ENCODE measurements at regions not wholly inside any gene's neighbourhood (a gene's known extent, or its start where the extent isn't known, plus 50 kb on each side); places are given as distances from the start of the nearest gene placed in this dataset.
"Not testable (repeated sequence)": the region's sequence is repeated elsewhere in the genome, so short reads cannot be mapped to it uniquely, and the experiment has no call there.

DNA sequence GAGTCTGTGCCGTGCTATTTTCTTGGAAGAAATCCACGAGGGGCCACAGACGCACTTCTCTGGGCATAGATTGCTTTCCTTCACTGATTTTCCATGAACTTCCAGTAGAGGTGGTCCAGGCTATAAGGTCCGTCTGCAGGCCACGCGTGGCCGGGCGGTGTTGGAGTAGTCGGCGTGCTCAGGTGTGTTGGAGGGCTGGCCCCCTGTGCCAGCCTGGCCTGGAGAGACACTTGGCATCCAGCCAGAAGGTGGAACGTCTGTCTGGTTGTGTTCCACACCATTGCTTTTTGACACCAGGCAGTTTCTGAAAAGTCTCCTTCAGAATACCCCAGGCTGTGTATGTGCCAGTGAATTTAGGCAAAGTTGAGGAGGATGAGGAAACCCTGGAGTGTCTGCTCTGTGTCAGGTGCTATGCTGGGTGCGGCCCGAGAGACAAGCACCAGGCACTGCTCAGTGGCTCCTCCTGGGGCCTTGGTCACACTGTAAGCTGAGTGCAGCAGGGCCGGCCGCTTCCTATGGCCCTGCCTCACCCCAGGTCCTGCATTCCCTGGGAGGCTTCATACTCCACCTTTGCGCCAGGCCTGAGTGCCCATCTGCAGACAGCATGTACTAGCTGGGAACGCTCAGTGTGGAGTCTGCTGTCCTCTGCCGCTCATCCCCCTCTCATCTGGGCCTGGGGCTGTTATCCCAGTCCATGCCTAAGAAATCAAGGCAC is 52.1 kb upstream of the TAMM41 start:
- no peak overlapping the region for H3K27ac ChIP-seq
- H3K27me3 ChIP-seq, result no peaks in the 10 kb centered on the region
- no peaks in the 10 kb centered on the region for H3K4me1 ChIP-seq
- DNase-seq (ENCODE audit: low spot score), result no peak
- no peak overlapping the region for H3K4me3 ChIP-seq
- H3K9me3 ChIP-seq, result no peaks in the 10 kb centered on the region
- H3K36me3 ChIP-seq, result no peaks in the 10 kb centered on the region
- TF ChIP-seq, protein P1, sequence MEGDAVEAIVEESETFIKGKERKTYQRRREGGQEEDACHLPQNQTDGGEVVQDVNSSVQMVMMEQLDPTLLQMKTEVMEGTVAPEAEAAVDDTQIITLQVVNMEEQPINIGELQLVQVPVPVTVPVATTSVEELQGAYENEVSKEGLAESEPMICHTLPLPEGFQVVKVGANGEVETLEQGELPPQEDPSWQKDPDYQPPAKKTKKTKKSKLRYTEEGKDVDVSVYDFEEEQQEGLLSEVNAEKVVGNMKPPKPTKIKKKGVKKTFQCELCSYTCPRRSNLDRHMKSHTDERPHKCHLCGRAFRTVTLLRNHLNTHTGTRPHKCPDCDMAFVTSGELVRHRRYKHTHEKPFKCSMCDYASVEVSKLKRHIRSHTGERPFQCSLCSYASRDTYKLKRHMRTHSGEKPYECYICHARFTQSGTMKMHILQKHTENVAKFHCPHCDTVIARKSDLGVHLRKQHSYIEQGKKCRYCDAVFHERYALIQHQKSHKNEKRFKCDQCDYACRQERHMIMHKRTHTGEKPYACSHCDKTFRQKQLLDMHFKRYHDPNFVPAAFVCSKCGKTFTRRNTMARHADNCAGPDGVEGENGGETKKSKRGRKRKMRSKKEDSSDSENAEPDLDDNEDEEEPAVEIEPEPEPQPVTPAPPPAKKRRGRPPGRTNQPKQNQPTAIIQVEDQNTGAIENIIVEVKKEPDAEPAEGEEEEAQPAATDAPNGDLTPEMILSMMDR (IDR thresholded peaks at IDR 0.05), result no peak

DNA sequence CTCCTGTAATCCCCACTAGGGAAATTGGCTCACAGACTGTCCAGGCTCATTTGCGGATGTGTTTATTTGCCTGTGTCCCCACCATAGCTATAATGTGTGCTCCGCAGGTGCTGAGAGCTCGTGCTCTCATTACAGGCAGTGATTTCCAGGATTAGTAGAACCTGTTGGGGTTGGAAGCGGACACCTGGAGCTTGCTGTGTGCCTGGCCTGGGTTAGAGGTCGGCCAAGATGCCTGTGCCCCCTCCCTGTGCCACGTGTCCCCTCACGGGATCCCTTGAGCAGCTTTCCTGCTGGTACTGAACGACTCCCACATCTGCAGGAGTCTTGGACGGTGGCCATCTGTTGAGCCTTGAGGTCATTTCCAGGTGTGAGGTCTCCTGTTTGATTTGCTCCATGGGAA is 52.7 kb upstream of the TAMM41 start:
- H3K9me3 ChIP-seq; H3K4me3 ChIP-seq; H3K27me3 ChIP-seq; H3K4me1 ChIP-seq; H3K27ac ChIP-seq; H3K36me3 ChIP-seq; DNase-seq (ENCODE audit: low spot score): not testable (repeated sequence)

DNA sequence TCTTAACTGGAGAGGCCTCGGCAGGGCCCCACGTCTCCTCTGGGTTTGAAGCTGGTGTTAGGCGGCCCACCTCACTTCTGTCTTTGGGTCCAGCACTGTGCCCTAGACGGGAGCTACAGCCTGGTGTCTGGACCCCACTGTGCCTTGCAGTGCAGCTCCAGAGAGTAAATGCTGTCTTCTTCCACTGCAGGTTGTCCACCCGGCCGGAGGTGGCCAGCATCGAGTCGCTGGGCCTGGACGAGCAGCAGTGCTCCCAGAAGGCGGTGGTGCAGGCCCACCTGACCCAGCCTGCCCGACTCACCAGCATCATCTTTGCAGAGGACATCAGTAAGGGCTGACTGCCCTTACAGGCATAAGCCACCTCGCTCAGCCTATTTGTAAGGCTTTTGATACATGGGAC is 53.1 kb upstream of the TAMM41 start:
- H3K4me1 ChIP-seq, result no peaks in the 10 kb centered on the region
- DNase-seq (ENCODE audit: low spot score), result no peak
- H3K9me3 ChIP-seq, result no peaks in the 10 kb centered on the region
- TF ChIP-seq, protein P1 (IDR thresholded peaks at IDR 0.05), result no peak
- H3K4me3 ChIP-seq, result no peak overlapping the region
- no peaks in the 10 kb centered on the region for H3K27me3 ChIP-seq
- H3K27ac ChIP-seq, result no peak overlapping the region
- no peaks in the 10 kb centered on the region for H3K36me3 ChIP-seq

DNA sequence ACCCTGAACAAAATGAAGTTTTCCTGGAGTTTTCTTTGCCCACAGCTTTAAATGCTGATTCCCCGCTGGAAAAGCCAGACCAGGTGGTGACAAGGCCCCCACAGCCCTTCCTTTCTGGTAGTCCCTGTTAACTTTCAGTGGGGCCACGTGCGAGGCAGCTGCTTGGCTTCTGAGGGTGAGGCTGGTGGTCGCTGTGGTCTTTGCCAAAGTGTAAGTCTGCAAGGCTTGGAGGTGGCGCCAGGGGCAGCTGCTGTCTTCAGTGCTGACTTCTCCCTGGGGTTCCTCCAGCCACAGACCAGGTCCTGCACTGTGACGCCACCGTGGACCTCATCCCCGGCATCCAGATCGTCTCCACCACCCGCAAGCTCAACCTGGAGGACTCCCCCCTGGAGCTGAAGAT is 54.1 kb upstream of the TAMM41 start:
- Histone ChIP-seq H3K9me3 (no peaks in the 10 kb centered on the region), H3K4me3 (no peak overlapping the region), H3K4me1 (no peaks in the 10 kb centered on the region), H3K36me3 (no peaks in the 10 kb centered on the region), H3K27ac (no peak overlapping the region), H3K27me3 (no peaks in the 10 kb centered on the region)
- no peak for DNase-seq (ENCODE audit: low spot score)
- TF ChIP-seq, protein P1 (IDR thresholded peaks at IDR 0.05), result no peak

DNA sequence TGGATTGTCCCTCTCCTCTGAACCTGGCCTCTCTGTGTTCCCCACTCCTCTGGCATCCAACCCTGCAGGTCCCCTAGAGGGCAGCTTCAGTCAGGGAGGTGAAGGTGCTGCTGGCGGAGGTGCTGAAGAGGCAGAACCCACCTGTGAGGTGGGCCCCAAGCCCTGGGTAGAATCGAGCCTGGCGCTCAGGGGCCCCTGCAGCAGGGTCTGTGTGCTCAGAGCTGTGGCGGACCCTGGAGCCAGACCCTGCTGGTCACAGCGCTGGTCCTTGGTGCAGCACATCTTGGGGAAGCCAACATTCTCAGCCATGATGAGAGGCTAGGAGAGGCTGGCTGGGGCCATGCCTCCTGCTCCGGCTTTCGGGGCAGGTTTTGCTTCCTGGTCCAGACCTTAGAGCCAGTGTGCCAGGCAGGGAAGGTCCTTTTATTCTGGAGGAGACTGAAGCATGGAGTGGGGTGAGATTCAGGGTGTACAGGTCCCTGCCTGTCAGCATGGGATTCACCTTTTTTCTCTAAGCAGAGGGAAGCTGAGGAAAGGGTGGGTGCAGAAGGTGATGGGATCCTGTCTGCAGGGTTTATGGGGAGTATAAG is 54.7 kb upstream of the TAMM41 start:
- H3K36me3 ChIP-seq, result no peaks in the 10 kb centered on the region
- no peaks in the 10 kb centered on the region for H3K9me3 ChIP-seq
- H3K27me3 ChIP-seq, result no peaks in the 10 kb centered on the region
- no peak for DNase-seq (ENCODE audit: low spot score)
- TF ChIP-seq, protein P1 (IDR thresholded peaks at IDR 0.05), result no peak
- H3K4me3 ChIP-seq, result no peak overlapping the region
- H3K4me1 ChIP-seq, result no peaks in the 10 kb centered on the region
- no peak overlapping the region for H3K27ac ChIP-seq

DNA sequence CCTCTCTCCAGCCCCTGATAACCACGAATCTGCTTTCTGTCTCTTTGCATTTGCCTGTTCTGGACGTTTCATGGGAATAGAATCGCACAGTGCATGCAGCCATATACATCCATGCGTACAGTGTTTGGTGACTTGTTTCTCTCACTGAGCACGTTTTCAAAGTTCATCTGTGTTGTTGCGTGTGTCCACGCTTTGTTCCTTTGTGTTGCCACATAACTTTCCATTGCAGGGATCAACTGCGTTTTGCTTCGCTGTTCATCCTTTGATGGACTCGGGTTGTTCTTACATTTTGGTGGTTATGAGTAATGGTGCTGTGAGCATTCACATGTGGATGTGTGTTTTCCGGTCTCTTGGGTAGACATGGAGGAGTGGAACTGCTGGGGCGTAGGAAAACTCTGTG is 56.4 kb upstream of the TAMM41 start:
- TF ChIP-seq, protein P1 (IDR thresholded peaks at IDR 0.05), result no peak
- no peak overlapping the region for H3K4me3 ChIP-seq
- no peak overlapping the region for H3K27ac ChIP-seq
- H3K36me3 ChIP-seq, result no peaks in the 10 kb centered on the region
- no peaks in the 10 kb centered on the region for H3K4me1 ChIP-seq
- H3K9me3 ChIP-seq, result no peaks in the 10 kb centered on the region
- no peak for DNase-seq (ENCODE audit: low spot score)
- H3K27me3 ChIP-seq, result no peaks in the 10 kb centered on the region

All from right atrium auricular region (tissue), 2 donors.